ENCODE measurements at regions not wholly inside any gene's neighbourhood (a gene's known extent, or its start where the extent isn't known, plus 50 kb on each side); places are given as distances from the start of the nearest gene placed in this dataset.

GRCh38 chr3:139252719-139253118 is 91.1 kb upstream of the MRPS22 start:
- BruUV-seq (replicated peaks): no TSS peak
- Histone ChIP-seq H3K9ac (ENCODE audit: low read length) (no peak overlapping the region), H3K36me3 (ENCODE audit: low read depth, low read length) (no peaks in the 10 kb centered on the region), H3K4me1 (ENCODE audit: insufficient read depth, low read length) (no peaks in the 10 kb centered on the region), H3K9me2 (replicated peaks; ENCODE audit: low read length) (no peaks in the 10 kb centered on the region), H3K4me2 (ENCODE audit: low read length) (no peak overlapping the region), H3K27ac (ENCODE audit: low read length) (no peak overlapping the region), H3K79me2 (ENCODE audit: low read length) (no peaks in the 10 kb centered on the region), H3F3A (ENCODE audit: low read length, unreplicated experiment) (no peaks in the 10 kb centered on the region), H3K27me3 (ENCODE audit: low read length) (no peaks in the 10 kb centered on the region), H2AFZ (ENCODE audit: low read length) (no peak overlapping the region), H3K9me3 (ENCODE audit: low read length) (no peaks in the 10 kb centered on the region), H4K20me1 (ENCODE audit: low read length) (no peaks in the 10 kb centered on the region), H3K4me3 (ENCODE audit: low read length) (no peak overlapping the region)
- no peak for ATAC-seq
- intact Hi-C loops (cut with micrococcal nuclease): no loop called here
- no peak for TF ChIP-seq CTCF (conservative IDR thresholded peaks at IDR 0.05; ENCODE audit: low read depth, low read length)
- no peak for TF ChIP-seq EZH2phosphoT487 (IDR thresholded peaks at IDR 0.05; ENCODE audit: borderline replicate concordance, low read length)
- no peak for TF ChIP-seq EZH2 (IDR thresholded peaks at IDR 0.05; ENCODE audit: low read length, unreplicated experiment)
- ChIA-PET POLR2A (ENCODE audit: unreplicated experiment) (no interaction called here), CTCF (no interaction called here)
- no peak for DNase-seq

- Histone ChIP-seq H3F3A (ENCODE audit: low read length, unreplicated experiment) (no peaks in the 10 kb centered on the region), H3K9ac (ENCODE audit: low read length) (no peak overlapping the region), H3K36me3 (ENCODE audit: low read depth, low read length) (no peaks in the 10 kb centered on the region), H3K9me2 (replicated peaks; ENCODE audit: low read length) (no peaks in the 10 kb centered on the region), H3K9me3 (ENCODE audit: low read length) (no peaks in the 10 kb centered on the region), H4K20me1 (ENCODE audit: low read length) (no peaks in the 10 kb centered on the region), H3K4me2 (ENCODE audit: low read length) (no peak overlapping the region), H3K4me3 (ENCODE audit: low read length) (no peak overlapping the region), H3K27ac (ENCODE audit: low read length) (no peak overlapping the region), H3K79me2 (ENCODE audit: low read length) (no peaks in the 10 kb centered on the region), H2AFZ (ENCODE audit: low read length) (no peak overlapping the region), H3K27me3 (ENCODE audit: low read length) (no peaks in the 10 kb centered on the region), H3K4me1 (ENCODE audit: insufficient read depth, low read length) (no peaks in the 10 kb centered on the region)
- intact Hi-C loops (cut with micrococcal nuclease): no loop called here
- no peak for ATAC-seq
- ChIA-PET CTCF (no interaction called here), POLR2A (ENCODE audit: unreplicated experiment) (no interaction called here)
- no peak for TF ChIP-seq EZH2phosphoT487 (IDR thresholded peaks at IDR 0.05; ENCODE audit: borderline replicate concordance, low read length)
- no peak for TF ChIP-seq EZH2 (IDR thresholded peaks at IDR 0.05; ENCODE audit: low read length, unreplicated experiment)
- no peak for TF ChIP-seq CTCF (conservative IDR thresholded peaks at IDR 0.05; ENCODE audit: low read depth, low read length)
- no peak for DNase-seq
- BruUV-seq (replicated peaks): no TSS peak
These were observed 85.5 kb upstream of the MRPS22 start for GRCh38 chr3:139258276-139258675.

- Histone ChIP-seq H4K20me1 (ENCODE audit: low read length) (no peaks in the 10 kb centered on the region), H3F3A (ENCODE audit: low read length, unreplicated experiment) (no peaks in the 10 kb centered on the region), H3K27me3 (ENCODE audit: low read length) (no peaks in the 10 kb centered on the region), H3K9me2 (replicated peaks; ENCODE audit: low read length) (no peaks in the 10 kb centered on the region), H3K79me2 (ENCODE audit: low read length) (no peaks in the 10 kb centered on the region), H3K4me3 (ENCODE audit: low read length) (no peak overlapping the region), H3K9ac (ENCODE audit: low read length) (no peak overlapping the region), H3K27ac (ENCODE audit: low read length) (no peak overlapping the region), H3K4me1 (ENCODE audit: insufficient read depth, low read length) (no peaks in the 10 kb centered on the region), H2AFZ (ENCODE audit: low read length) (no peak overlapping the region), H3K36me3 (ENCODE audit: low read depth, low read length) (no peaks in the 10 kb centered on the region), H3K9me3 (ENCODE audit: low read length) (no peaks in the 10 kb centered on the region), H3K4me2 (ENCODE audit: low read length) (no peak overlapping the region)
- ChIA-PET CTCF (no interaction called here), POLR2A (ENCODE audit: unreplicated experiment) (no interaction called here)
- DNase-seq (no peak), ATAC-seq (no peak)
- intact Hi-C loops (cut with micrococcal nuclease): no loop called here
- TF ChIP-seq EZH2phosphoT487 (IDR thresholded peaks at IDR 0.05; ENCODE audit: borderline replicate concordance, low read length) (no peak), CTCF (conservative IDR thresholded peaks at IDR 0.05; ENCODE audit: low read depth, low read length) (no peak), EZH2 (IDR thresholded peaks at IDR 0.05; ENCODE audit: low read length, unreplicated experiment) (no peak)
- no TSS peak for BruUV-seq (replicated peaks)
These were observed 84.4 kb upstream of the MRPS22 start for GRCh38 chr3:139259398-139259797.
